CD14-positive monocyte (primary cell): ENCODE measurements at regions not wholly inside any gene's neighbourhood (a gene's known extent, or its start where the extent isn't known, plus 50 kb on each side); places are given as distances from the start of the nearest gene placed in this dataset.

Experiments
- DNase-seq, 3 donors: peaks; one replicate each; pipeline ENCODE4 v3.0.0-alpha.2; 2011 to 2022
- H2AFZ ChIP-seq: 2 replicates; pipeline ENCODE4 v1.6.0; 2012; ENCODE audit warnings: mild to moderate bottlenecking, low read depth, low read length, inconsistent platforms; ENCODE audit not compliant: insufficient read depth, poor library complexity, severe bottlenecking
- H3K27ac ChIP-seq, 2 donors: 1 replicate in 1 of 2; 2 replicates in 1 of 2; pipeline ENCODE4 v1.5.1; 2012 to 2013; ENCODE audit warnings: low read length in 2 of 2, control low read depth in 1 of 2, inconsistent platforms in 1 of 2, low read depth in 1 of 2, mild to moderate bottlenecking in 1 of 2
- H3K27me3 ChIP-seq, 2 donors: one replicate each; pipeline versions ENCODE4 v1.6.0 to v1.6.1; 2011 to 2013; ENCODE audit warnings: low read length in 2 of 2; ENCODE audit not compliant: control insufficient read depth in 2 of 2, insufficient read depth in 2 of 2
- H3K36me3 ChIP-seq, 2 donors: replicated peaks in 1 of 2; 1 replicate in 1 of 2; 2 replicates in 1 of 2; pipeline versions ENCODE4 v1.5.1 to v1.6.1; 2012 to 2013; ENCODE audit warnings: low read length in 2 of 2, control low read depth in 1 of 2, inconsistent platforms in 1 of 2, mild to moderate bottlenecking in 1 of 2; ENCODE audit not compliant: insufficient read depth in 2 of 2, control insufficient read depth in 1 of 2
- H3K4me1 ChIP-seq, 2 donors: 1 replicate in 1 of 2; 2 replicates in 1 of 2; pipeline versions ENCODE4 v1.5.1 to v1.6.1; 2012 to 2013; ENCODE audit warnings: low read length in 2 of 2, control low read depth in 1 of 2, inconsistent platforms in 1 of 2, mild to moderate bottlenecking in 1 of 2, moderate library complexity in 1 of 2; ENCODE audit not compliant: insufficient read depth in 2 of 2, control insufficient read depth in 1 of 2
- H3K4me2 ChIP-seq: replicated peaks from 2 replicates; pipeline ENCODE3; 2012; ENCODE audit warnings: low read length, moderate library complexity, mild to moderate bottlenecking; ENCODE audit not compliant: poor library complexity, severe bottlenecking; ENCODE audit errors: extremely low read depth
- H3K4me3 ChIP-seq, 3 experiments: fragments of 200-600 bp in 1 of 3; sonication (generic) in 1 of 3; replicated peaks in 1 of 3; 1 replicate in 2 of 3; 2 replicates in 1 of 3; pipeline ENCODE4 v1.5.1; 2011 to 2013; ENCODE audit warnings: low read length in 3 of 3, mild to moderate bottlenecking in 3 of 3, control low read depth in 2 of 3, low read depth in 2 of 3, inconsistent platforms in 1 of 3, moderate library complexity in 1 of 3
- H3K79me2 ChIP-seq: 2 replicates; pipeline ENCODE4 v1.6.0; 2012; ENCODE audit warnings: mild to moderate bottlenecking, control low read depth, inconsistent platforms, low read length, moderate library complexity; ENCODE audit not compliant: insufficient read depth
- H3K9ac ChIP-seq: 2 replicates; pipeline ENCODE4 v1.6.0; 2017; ENCODE audit warnings: low read length, mild to moderate bottlenecking; ENCODE audit not compliant: insufficient read depth, poor library complexity, severe bottlenecking
- H3K9me3 ChIP-seq, 2 donors: replicated peaks in 1 of 2; 1 replicate in 1 of 2; 2 replicates in 1 of 2; pipeline versions ENCODE4 v1.5.1 to v1.6.1; 2012 to 2013; ENCODE audit warnings: low read length in 2 of 2, control low read depth in 1 of 2; ENCODE audit not compliant: control insufficient read depth in 1 of 2, insufficient read depth in 1 of 2
- H4K20me1 ChIP-seq: 2 replicates; pipeline ENCODE4 v1.6.0; 2012; ENCODE audit warnings: mild to moderate bottlenecking, low read length, control low read depth, moderate library complexity; ENCODE audit not compliant: insufficient read depth
- H3K27ac Mint-ChIP-seq, 7 donors: one replicate each; pipeline ENCODE4 v1.8.0; 2020; ENCODE audit warnings: mild to moderate bottlenecking in 7 of 7, mixed read lengths in 7 of 7, moderate library complexity in 6 of 7, inconsistent platforms in 2 of 7
- H3K27me3 Mint-ChIP-seq, 3 donors: one replicate each; pipeline ENCODE4 v1.8.0; 2021 to 2022; ENCODE audit warnings: low read depth in 3 of 3, mild to moderate bottlenecking in 3 of 3, mixed read lengths in 3 of 3, moderate library complexity in 3 of 3, inconsistent platforms in 1 of 3
- H3K36me3 Mint-ChIP-seq, 2 donors: one replicate each; pipeline ENCODE4 v1.8.0; 2020; ENCODE audit warnings: mixed read lengths in 2 of 2, inconsistent platforms in 1 of 2, mild to moderate bottlenecking in 1 of 2
- H3K4me1 Mint-ChIP-seq: one replicate; pipeline ENCODE4 v1.8.0; 2020; ENCODE audit warnings: mild to moderate bottlenecking, mixed read lengths
- H3K4me3 Mint-ChIP-seq, 2 donors: one replicate each; pipeline ENCODE4 v1.8.0; 2020; ENCODE audit warnings: mild to moderate bottlenecking in 2 of 2, mixed read lengths in 2 of 2, moderate library complexity in 1 of 2
- H3K9me3 Mint-ChIP-seq, 7 donors: one replicate each; pipeline ENCODE4 v1.8.0; 2020 to 2022; ENCODE audit warnings: mixed read lengths in 7 of 7, mild to moderate bottlenecking in 6 of 7, moderate library complexity in 6 of 7, inconsistent platforms in 2 of 7
- WGBS: methylation state at CpG from one replicate; pipeline ENCODE4 v1.1.5; 2013; ENCODE audit warnings: missing lambda C conversion rate; ENCODE audit not compliant: insufficient coverage; 5-methylcytosine and 5-hydroxymethylcytosine counted together
- intact Hi-C, 2 donors: fragments of 100-400 bp; cut with micrococcal nuclease; formaldehyde crosslinking; loops; one replicate each; pipeline versions ENCODE4 v1.15.0 to v1.15.1; 2023
- TF ChIP-seq, protein P1 (sequence below): fragments of 200-600 bp; IDR thresholded peaks from one replicate; pipeline ENCODE4 v1.8.0; 2022; ENCODE audit warnings: antibody characterized with exemption, mild to moderate bottlenecking

GRCh38 chr10:3964516-3964915, 179.5 kb upstream of the KLF6 start:
- no peaks in the 10 kb centered on the region for H4K20me1 ChIP-seq
- intact Hi-C loops = no loop called here
- Mint-ChIP-seq H3K27me3 (peaks cover 1 to 5% (median 2%) of the 10 kb centered on the region in 3 donors), H3K4me3 (no peak overlapping the region), H3K4me1 (no peaks in the 10 kb centered on the region), H3K36me3 (no peaks in the 10 kb centered on the region), H3K27ac (no peak overlapping the region), H3K9me3 (peaks cover 0 to 2% (median 0%) of the 10 kb centered on the region in 7 donors)
- no CpG with 5 or more reads among the region's 3 CpGs for WGBS
- H3K27ac ChIP-seq = no peak overlapping the region
- H3K27me3 ChIP-seq = no peaks in the 10 kb centered on the region
- TF ChIP-seq, protein P1, sequence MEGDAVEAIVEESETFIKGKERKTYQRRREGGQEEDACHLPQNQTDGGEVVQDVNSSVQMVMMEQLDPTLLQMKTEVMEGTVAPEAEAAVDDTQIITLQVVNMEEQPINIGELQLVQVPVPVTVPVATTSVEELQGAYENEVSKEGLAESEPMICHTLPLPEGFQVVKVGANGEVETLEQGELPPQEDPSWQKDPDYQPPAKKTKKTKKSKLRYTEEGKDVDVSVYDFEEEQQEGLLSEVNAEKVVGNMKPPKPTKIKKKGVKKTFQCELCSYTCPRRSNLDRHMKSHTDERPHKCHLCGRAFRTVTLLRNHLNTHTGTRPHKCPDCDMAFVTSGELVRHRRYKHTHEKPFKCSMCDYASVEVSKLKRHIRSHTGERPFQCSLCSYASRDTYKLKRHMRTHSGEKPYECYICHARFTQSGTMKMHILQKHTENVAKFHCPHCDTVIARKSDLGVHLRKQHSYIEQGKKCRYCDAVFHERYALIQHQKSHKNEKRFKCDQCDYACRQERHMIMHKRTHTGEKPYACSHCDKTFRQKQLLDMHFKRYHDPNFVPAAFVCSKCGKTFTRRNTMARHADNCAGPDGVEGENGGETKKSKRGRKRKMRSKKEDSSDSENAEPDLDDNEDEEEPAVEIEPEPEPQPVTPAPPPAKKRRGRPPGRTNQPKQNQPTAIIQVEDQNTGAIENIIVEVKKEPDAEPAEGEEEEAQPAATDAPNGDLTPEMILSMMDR = no peak
- H3K4me1 ChIP-seq = no peaks in the 10 kb centered on the region
- H3K9me3 ChIP-seq = no peaks in the 10 kb centered on the region
- no peaks in the 10 kb centered on the region for H3K79me2 ChIP-seq
- H3K36me3 ChIP-seq = no peaks in the 10 kb centered on the region
- no peak overlapping the region for H3K9ac ChIP-seq
- no peak for DNase-seq
- H3K4me3 ChIP-seq = no peak overlapping the region
- H3K4me2 ChIP-seq = no peak overlapping the region
- H2AFZ ChIP-seq = no peak overlapping the region

DNA sequence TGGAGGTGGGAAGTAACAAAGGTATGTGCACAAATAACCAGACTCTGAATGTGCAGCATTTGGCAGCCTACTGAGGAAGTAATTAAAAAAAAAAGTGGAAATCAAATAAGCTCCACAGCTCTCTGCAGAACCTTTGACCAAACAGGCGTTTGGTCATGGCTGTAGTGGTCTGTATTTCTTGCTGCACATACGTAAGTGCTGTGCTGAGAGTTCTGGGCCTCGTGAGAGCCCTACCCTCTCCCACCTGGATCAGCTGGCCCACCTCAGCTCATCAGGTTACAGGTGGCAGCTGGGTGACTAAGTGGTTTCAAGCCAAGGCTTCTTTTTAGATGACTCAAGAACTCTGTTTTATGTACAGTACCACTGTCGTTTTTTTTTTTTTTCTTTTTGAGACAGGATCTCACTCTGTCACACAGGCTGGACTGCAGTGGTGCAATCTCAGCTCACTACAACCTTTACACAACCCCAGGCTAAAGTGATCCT, 178.2 kb upstream of the KLF6 start:
- Histone ChIP-seq H3K27me3 (no peaks in the 10 kb centered on the region), H3K27ac (no peak overlapping the region), H3K4me3 (no peak overlapping the region), H3K79me2 (no peaks in the 10 kb centered on the region), H3K4me2 (no peak overlapping the region), H4K20me1 (no peaks in the 10 kb centered on the region), H2AFZ (no peak overlapping the region), H3K9ac (no peak overlapping the region), H3K9me3 (no peaks in the 10 kb centered on the region), H3K36me3 (no peaks in the 10 kb centered on the region), H3K4me1 (no peaks in the 10 kb centered on the region)
- TF ChIP-seq, protein P1 = no peak
- Mint-ChIP-seq H3K4me3 (no peak overlapping the region), H3K27ac (no peak overlapping the region), H3K4me1 (no peaks in the 10 kb centered on the region), H3K9me3 (peaks cover 0 to 2% (median 0%) of the 10 kb centered on the region in 7 donors), H3K36me3 (no peaks in the 10 kb centered on the region), H3K27me3 (peaks cover 1 to 6% (median 2%) of the 10 kb centered on the region in 3 donors)
- DNase-seq = no peak
- WGBS = 55% methylated on average over 4 of the region's 4 CpGs
- intact Hi-C loops = no loop called here
